ENCODE measurements at regions not wholly inside any gene's neighbourhood (a gene's known extent, or its start where the extent isn't known, plus 50 kb on each side); places are given as distances from the start of the nearest gene placed in this dataset.
"Not testable (repeated sequence)": the region's sequence is repeated elsewhere in the genome, so short reads cannot be mapped to it uniquely, and the experiment has no call there.

GRCh38 chr10:25831080-25831479 lies 102.9 kb upstream of the MYO3A start:
- Histone ChIP-seq H3K36me3 (ENCODE audit: control insufficient read depth, insufficient read depth, low read length) (no peaks in the 10 kb centered on the region), H3K9me3 (ENCODE audit: control insufficient read depth, insufficient read depth, low read length) (no peaks in the 10 kb centered on the region), H3K27me3 (ENCODE audit: control insufficient read depth, insufficient read depth, low read length) (no peaks in the 10 kb centered on the region), H3K4me1 (ENCODE audit: control insufficient read depth, insufficient read depth, low read length) (no peaks in the 10 kb centered on the region), H3K27ac (ENCODE audit: low read length) (no peak overlapping the region), H3K4me3 (ENCODE audit: low read length) (no peak overlapping the region)
- H3K9me3 Mint-ChIP-seq: peaks cover 2 to 3% of the 10 kb centered on the region in 2 donors
- DNase-seq (no peak), ATAC-seq (no peak)
- H3K27ac Mint-ChIP-seq: no peak overlapping the region
- H3K4me1 Mint-ChIP-seq: no peaks in the 10 kb centered on the region
- H3K4me3 Mint-ChIP-seq: no peak overlapping the region
- H3K36me3 Mint-ChIP-seq: no peaks in the 10 kb centered on the region
- WGBS (ENCODE audit: insufficient coverage): 100% methylated on average over 1 of the region's 1 CpG
- TF ChIP-seq CTCF (IDR thresholded peaks at IDR 0.05): no peak
- no peaks in the 10 kb centered on the region for H3K27me3 Mint-ChIP-seq (ENCODE audit: low read depth in 2 of 2)
- intact Hi-C loops (cut with micrococcal nuclease): no loop called here

- TF ChIP-seq CTCF (IDR thresholded peaks at IDR 0.05): no peak
- intact Hi-C loops (cut with micrococcal nuclease): no loop called here
- Histone ChIP-seq H3K36me3 (ENCODE audit: control insufficient read depth, insufficient read depth, low read length) (no peaks in the 10 kb centered on the region), H3K9me3 (ENCODE audit: control insufficient read depth, insufficient read depth, low read length) (no peaks in the 10 kb centered on the region), H3K27me3 (ENCODE audit: control insufficient read depth, insufficient read depth, low read length) (no peaks in the 10 kb centered on the region), H3K4me3 (ENCODE audit: low read length) (no peak overlapping the region), H3K27ac (ENCODE audit: low read length) (no peak overlapping the region), H3K4me1 (ENCODE audit: control insufficient read depth, insufficient read depth, low read length) (no peaks in the 10 kb centered on the region)
- Mint-ChIP-seq H3K36me3 (no peaks in the 10 kb centered on the region), H3K4me1 (no peaks in the 10 kb centered on the region), H3K9me3 (peaks cover 2 to 6% of the 10 kb centered on the region in 2 donors), H3K27me3 (ENCODE audit: low read depth in 2 of 2) (no peaks in the 10 kb centered on the region), H3K4me3 (no peak overlapping the region), H3K27ac (no peak overlapping the region)
- WGBS (ENCODE audit: insufficient coverage): no CpG with 5 or more reads among the region's 3 CpGs
- ATAC-seq: no peak
- no peak for DNase-seq
Measured at GRCh38 chr10:25839683-25840082, 94.3 kb upstream of the MYO3A start.

GRCh38 chr10:25840875-25841274 lies 93.2 kb upstream of the MYO3A start:
- H3K4me3 Mint-ChIP-seq; H3K27ac ChIP-seq (ENCODE audit: low read length); H3K4me1 Mint-ChIP-seq; ATAC-seq; H3K9me3 ChIP-seq (ENCODE audit: control insufficient read depth, insufficient read depth, low read length); intact Hi-C loops (cut with micrococcal nuclease); H3K4me1 ChIP-seq (ENCODE audit: control insufficient read depth, insufficient read depth, low read length); H3K9me3 Mint-ChIP-seq; H3K27me3 Mint-ChIP-seq (ENCODE audit: low read depth in 2 of 2); H3K36me3 Mint-ChIP-seq; H3K27ac Mint-ChIP-seq; DNase-seq; H3K36me3 ChIP-seq (ENCODE audit: control insufficient read depth, insufficient read depth, low read length); H3K4me3 ChIP-seq (ENCODE audit: low read length); H3K27me3 ChIP-seq (ENCODE audit: control insufficient read depth, insufficient read depth, low read length): not testable (repeated sequence)
- WGBS (ENCODE audit: insufficient coverage): 100% methylated on average over 1 of the region's 3 CpGs

GRCh38 chr10:25842146-25842545 lies 91.9 kb upstream of the MYO3A start:
- Mint-ChIP-seq H3K36me3 (no peaks in the 10 kb centered on the region), H3K4me1 (no peaks in the 10 kb centered on the region), H3K4me3 (no peak overlapping the region), H3K27me3 (ENCODE audit: low read depth in 2 of 2) (no peaks in the 10 kb centered on the region), H3K9me3 (peaks cover 2% of the 10 kb centered on the region in 2 donors), H3K27ac (no peak overlapping the region)
- no peak overlapping the region for H3K27ac ChIP-seq (ENCODE audit: low read length)
- H3K27me3 ChIP-seq (ENCODE audit: control insufficient read depth, insufficient read depth, low read length): no peaks in the 10 kb centered on the region
- ATAC-seq: no peak
- H3K4me1 ChIP-seq (ENCODE audit: control insufficient read depth, insufficient read depth, low read length): no peaks in the 10 kb centered on the region
- no peak overlapping the region for H3K4me3 ChIP-seq (ENCODE audit: low read length)
- intact Hi-C loops (cut with micrococcal nuclease): no loop called here
- WGBS (ENCODE audit: insufficient coverage): 73% methylated on average over 6 of the region's 6 CpGs
- DNase-seq: no peak
- no peaks in the 10 kb centered on the region for H3K9me3 ChIP-seq (ENCODE audit: control insufficient read depth, insufficient read depth, low read length)
- no peaks in the 10 kb centered on the region for H3K36me3 ChIP-seq (ENCODE audit: control insufficient read depth, insufficient read depth, low read length)
- TF ChIP-seq CTCF (IDR thresholded peaks at IDR 0.05): no peak

Measured in natural killer cell (primary cell).